RWPE1 (cell line): ENCODE measurements at regions not wholly inside any gene's neighbourhood (a gene's known extent, or its start where the extent isn't known, plus 50 kb on each side); places are given as distances from the start of the nearest gene placed in this dataset.

Experiments used
- CTCF ChIA-PET: fragments of 350-600 bp; sonication (Branson Sonifier 250); formaldehyde crosslinking; extraction: SDS; loops from one replicate; lab custom pipeline; 2021; lab: Yijun Ruan, JAX
- POLR2A ChIA-PET: fragments of 400-600 bp; formaldehyde crosslinking; extraction: SDS; loops from one replicate; lab custom pipeline; 2020; ENCODE audit warnings: antibody characterized with exemption; ENCODE audit not compliant: low non-redundant PET; lab: Yijun Ruan, JAX
- DNase-seq: peaks from one replicate; pipeline ENCODE4 v3.0.0; 2012; ENCODE audit warnings: low spot score
- H3K27ac ChIP-seq: fragments of 450-650 bp; 2 replicates; pipeline ENCODE4 v1.5.1; 2017
- TF ChIP-seq, protein P1 (sequence below): fragments of 450-650 bp; conservative IDR thresholded peaks from 2 replicates; pipeline ENCODE4 v1.5.1; 2017; ENCODE audit warnings: low read depth, mild to moderate bottlenecking

DNA sequence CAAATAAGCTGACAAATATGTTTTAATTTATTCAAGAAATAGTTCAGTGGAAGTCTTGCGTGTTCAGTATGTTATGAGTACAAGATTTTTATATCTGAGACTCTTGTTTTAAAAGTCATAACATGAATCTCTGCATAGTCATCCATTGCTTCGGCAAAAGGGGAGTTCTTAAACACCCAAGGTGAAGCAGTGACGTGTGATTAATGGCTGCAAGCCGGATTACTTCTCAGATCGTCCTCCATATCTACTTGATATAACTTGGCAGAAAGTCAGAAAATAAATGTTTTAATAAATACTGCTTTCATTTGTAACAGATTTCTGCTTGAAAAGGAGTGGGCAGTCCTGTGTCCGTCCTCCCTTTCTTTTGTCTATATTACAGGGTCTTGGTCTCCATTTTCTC is 64.6 kb upstream of the IL15 start:
- H3K27ac ChIP-seq: no peak overlapping the region
- no peak for DNase-seq
- TF ChIP-seq, protein P1, sequence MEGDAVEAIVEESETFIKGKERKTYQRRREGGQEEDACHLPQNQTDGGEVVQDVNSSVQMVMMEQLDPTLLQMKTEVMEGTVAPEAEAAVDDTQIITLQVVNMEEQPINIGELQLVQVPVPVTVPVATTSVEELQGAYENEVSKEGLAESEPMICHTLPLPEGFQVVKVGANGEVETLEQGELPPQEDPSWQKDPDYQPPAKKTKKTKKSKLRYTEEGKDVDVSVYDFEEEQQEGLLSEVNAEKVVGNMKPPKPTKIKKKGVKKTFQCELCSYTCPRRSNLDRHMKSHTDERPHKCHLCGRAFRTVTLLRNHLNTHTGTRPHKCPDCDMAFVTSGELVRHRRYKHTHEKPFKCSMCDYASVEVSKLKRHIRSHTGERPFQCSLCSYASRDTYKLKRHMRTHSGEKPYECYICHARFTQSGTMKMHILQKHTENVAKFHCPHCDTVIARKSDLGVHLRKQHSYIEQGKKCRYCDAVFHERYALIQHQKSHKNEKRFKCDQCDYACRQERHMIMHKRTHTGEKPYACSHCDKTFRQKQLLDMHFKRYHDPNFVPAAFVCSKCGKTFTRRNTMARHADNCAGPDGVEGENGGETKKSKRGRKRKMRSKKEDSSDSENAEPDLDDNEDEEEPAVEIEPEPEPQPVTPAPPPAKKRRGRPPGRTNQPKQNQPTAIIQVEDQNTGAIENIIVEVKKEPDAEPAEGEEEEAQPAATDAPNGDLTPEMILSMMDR: no peak
- CTCF ChIA-PET: no interaction called here
- POLR2A ChIA-PET: no interaction called here

DNA sequence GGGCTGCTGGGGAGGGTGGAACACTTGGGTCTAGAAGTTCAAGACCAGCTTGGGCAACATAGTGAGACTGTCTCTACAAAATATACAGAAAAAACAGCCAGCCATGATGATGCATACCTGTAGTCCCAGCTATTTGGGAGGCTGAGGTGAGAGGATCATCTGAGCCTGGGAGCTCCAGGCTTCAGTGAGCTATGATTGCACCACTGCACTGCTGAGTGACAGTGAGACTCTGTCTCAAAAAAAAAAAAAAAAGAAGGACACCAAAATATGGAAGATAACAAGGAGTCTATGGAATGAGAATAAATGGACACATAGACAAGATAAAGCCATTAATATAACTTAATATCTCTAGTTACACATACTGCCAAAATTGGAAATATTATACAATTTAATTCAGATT is 62.7 kb upstream of the IL15 start:
- CTCF ChIA-PET: no interaction called here
- POLR2A ChIA-PET: no interaction called here
- TF ChIP-seq, protein P1: no peak
- no peak overlapping the region for H3K27ac ChIP-seq
- no peak for DNase-seq

DNA sequence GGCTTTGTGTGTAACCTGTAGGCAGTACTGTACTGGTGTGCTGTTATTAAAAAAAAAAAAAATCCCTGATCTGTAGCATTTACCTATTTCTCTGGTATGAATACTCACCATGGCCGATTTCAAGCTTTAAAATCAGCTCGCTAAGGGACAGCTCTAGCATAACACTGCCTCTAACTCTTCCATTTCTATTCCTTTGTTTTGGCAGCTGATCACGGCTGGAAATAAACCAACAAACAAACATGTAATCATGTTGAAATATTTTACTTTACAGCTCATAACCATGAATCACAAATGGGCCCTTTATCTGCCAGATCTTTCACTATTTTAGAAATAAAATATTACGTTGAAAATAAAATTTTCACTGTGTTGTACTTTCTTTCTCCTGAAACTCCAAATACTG is 60.5 kb upstream of the IL15 start:
- CTCF ChIA-PET: interaction anchor here (0.5 kb wide), 1 partner anchor 11 kb away, joined by 11 read pairs; no protein-coding TSS in a partner anchor
- POLR2A ChIA-PET: no interaction called here
- H3K27ac ChIP-seq: no peak overlapping the region
- DNase-seq: no peak
- TF ChIP-seq, protein P1: no peak

DNA sequence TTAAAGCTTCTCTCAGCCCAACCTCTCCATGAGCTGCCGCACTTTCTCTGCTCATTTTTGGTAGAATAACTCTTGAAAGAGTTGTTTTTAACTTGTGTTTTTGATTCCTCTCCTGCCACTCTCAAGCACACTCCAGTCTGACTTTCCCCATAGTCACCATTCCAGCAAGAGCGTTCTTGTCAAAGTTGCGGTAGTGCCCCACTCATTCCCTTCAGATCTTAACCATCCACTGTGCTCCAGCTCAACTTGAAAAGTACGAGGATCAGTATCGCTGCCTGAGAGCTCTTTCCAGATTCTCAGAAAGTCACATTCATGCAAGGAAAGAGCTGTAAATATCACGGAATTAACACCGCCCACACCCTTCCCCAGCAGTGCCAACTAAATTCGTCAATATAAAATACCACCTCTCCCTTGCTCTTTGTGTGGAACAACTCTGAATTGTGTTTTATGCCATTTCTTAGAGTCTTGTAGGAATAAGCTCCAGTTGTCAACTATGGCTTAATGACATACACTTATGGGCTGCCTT is 59.7 kb upstream of the IL15 start:
- ChIA-PET CTCF (interaction anchor here (0.6 kb wide), 1 partner anchor 135 kb away, joined by 3 read pairs; no protein-coding TSS in a partner anchor), POLR2A (no interaction called here)
- TF ChIP-seq, protein P1: no peak
- DNase-seq: no peak
- no peak overlapping the region for H3K27ac ChIP-seq

DNA sequence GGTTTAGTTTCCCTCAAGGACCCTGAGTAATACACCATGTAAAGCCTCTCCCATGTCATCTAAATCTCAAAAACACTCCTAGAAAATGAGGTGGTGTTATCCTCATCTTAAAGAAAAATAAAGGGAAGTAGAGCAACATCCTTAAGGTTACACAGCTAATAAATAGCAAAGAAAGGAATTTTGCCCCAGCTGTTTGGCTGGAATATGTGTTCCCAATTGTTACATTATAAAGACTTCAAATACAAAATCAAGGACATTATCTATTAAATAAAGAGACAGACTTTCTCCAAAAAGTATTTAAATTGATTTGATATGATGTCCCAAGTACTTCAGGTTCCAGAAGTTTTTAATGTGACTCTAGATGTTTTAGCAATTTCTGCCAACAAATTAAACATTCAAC is 57.9 kb upstream of the IL15 start:
- ChIA-PET CTCF (interaction anchor here (0.6 kb wide), 1 partner anchor 272 kb away, joined by 5 read pairs; no protein-coding TSS in a partner anchor), POLR2A (no interaction called here)
- TF ChIP-seq, protein P1: no peak
- DNase-seq: no peak
- H3K27ac ChIP-seq: no peak overlapping the region

DNA sequence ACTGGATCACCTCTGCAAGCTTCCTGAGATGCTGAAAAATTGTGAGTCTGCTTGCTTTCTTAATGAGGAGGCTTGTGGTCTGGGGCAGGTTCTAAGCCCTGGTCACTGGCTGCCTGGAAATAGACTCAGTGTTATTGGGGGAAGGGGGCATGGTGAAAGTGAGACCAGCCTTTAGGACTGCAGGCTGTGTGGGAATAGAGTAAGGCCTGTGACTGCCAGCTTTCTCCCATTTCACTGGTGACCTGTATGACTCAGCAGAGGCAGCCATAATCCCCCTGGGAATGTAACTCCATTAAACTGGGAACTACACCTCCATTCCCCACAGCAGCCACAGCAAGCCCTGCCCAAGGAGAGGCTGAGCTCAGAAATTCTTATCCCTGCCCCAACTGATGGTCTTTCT is 55.9 kb upstream of the IL15 start:
- H3K27ac ChIP-seq: no peak overlapping the region
- ChIA-PET CTCF (no interaction called here), POLR2A (no interaction called here)
- no peak for DNase-seq
- TF ChIP-seq, protein P1: no peak
